GM21529 (cell line): ENCODE measurements at regions not wholly inside any gene's neighbourhood (a gene's known extent, or its start where the extent isn't known, plus 50 kb on each side); places are given as distances from the start of the nearest gene placed in this dataset.

Experiments used
- ATAC-seq: cut with Tn5 transposase; IDR thresholded peaks from one replicate; pipeline ENCODE4 v1.9.1; 2021; ENCODE audit not compliant: unreplicated experiment

DNA sequence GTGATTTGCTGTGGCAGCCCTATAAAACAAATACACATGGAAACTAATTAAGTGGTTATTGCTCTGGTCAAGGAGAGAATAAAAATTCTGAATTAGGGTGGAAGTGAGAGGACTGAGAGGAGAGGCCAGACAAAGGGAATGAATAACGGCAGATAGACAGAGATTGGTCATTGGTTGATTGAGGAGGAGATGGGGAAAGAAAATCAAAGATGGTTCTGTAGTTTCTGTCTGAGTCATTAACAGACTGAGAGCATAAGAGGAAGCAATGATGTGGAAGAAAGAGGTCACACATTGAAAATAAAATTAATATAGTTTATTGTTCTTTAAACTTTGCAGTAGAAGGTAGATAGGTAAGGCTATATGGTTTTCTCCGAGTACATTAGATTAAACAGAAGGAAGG lies 469.8 kb downstream of the ACTL7B start:
- ATAC-seq = no peak

GRCh38 chr9:108383796-108384195 lies 472.0 kb downstream of the ACTL7B start:
- ATAC-seq = no peak

DNA sequence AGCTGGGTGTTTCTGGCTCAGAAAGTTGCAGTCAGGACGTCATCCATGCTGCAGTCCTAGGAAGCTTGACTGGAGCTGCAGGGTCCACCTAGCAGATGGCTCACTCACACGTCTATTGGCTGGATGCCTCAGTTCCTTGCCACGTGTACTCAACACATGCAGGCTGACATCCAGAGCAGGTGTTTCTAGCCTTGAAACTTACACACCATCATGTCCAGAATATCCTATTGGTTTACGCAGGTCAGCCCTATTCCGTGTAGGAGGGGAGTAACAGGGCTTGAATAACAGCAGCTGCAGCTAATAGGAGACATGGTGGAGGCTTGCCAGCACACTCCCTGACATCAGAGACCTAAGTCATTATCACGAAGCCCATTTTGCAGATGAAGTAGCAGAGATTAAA lies 473.5 kb downstream of the ACTL7B start:
- no peak for ATAC-seq

DNA sequence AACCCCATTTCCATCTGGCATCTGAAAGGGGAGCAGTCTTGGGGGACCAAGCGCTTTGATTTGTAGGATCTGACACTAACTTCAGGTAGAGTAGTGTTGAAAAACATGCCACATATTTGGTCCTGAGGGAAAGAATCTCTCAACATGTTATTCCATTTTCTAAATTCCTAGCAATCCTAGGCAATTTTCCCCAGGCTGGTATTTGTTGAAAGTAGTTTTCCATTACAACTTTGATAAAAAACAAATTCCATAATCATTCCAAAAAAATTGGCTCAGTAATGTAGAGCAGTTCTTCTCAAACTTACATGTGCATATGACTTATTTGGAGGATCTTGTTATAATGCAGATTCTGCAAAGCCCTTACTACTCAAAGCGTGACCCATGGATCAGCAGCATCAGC lies 477.9 kb downstream of the ACTL7B start:
- no peak for ATAC-seq

DNA sequence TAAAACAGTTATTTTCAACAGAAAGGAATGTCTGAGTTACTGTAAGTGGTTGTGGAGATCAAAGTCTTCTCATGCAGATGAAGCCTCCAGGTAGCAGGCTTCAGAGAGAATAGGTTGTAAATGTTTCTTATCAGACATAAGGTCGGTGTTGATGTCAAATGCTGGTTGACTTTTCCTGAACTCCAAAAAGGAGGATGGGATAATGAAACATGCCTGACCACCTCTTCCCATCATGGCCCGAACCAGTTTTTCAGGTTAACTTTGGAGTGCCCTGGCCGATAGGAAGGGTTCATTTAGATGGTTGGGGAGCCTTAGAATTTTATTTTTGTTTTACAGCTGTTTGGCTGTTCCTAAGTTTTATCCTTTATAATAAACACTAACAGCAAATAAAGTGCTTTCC lies 478.4 kb downstream of the ACTL7B start:
- no peak for ATAC-seq

DNA sequence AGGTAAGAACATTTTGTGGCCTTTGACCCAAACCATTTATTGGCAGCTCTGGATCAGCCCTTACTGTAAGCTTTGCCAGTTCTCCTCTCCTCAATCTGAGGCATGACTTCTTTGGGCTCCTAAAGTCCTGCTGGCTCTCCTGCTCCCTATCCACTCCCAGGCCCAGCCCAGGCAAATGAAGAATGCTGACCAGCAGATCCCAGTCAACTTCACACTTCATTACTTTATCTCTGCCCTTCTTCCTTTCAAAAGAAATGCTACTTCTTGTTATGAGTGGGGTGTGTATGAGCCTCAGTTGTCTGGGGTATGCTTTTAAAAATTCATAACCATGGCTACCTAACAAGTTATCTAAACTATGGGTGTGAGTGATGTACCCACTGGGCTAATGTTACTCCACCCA lies 479.6 kb downstream of the ACTL7B start:
- ATAC-seq = no peak

GRCh38 chr9:108374626-108375025 lies 481.2 kb downstream of the ACTL7B start:
- ATAC-seq = no peak

DNA sequence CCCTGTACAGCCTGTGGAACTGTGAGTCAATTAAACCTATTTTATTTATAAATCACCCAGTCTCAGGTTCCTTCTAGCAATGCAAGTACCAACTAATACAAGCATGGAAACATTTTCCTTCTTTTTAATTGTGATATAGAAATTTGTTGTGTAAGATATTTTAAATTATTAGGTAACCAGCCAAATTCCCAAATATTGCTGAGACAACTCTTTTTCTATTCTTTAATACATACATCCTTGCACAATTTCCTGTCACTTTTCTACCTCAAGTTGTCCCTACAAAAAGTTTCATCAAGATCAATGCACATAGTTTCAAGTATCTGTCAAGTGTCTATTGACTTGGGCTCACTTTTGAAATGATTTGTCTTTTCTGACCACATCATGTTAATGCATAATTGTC lies 488.6 kb downstream of the ACTL7B start:
- ATAC-seq = no peak

GRCh38 chr9:108363311-108363710 lies 492.5 kb downstream of the ACTL7B start:
- ATAC-seq = no peak

DNA sequence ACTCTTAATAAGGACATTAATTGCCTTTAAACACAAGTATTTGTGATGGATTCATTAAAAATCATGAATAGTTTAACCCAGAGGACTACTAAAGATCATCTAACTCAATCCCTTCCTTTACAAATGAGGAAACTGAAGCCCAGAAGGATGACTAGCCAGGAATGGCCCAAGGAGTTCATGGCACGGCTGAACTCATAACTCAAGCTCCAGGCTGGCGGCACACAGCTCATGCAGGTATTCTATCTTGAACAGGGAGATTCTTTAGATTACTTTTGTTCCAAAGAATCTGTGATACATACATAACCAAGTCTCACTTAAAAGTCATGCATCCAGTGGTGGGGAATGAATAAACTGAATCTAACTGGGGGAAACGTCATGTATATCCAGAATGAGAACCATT lies 495.5 kb downstream of the ACTL7B start:
- no peak for ATAC-seq

DNA sequence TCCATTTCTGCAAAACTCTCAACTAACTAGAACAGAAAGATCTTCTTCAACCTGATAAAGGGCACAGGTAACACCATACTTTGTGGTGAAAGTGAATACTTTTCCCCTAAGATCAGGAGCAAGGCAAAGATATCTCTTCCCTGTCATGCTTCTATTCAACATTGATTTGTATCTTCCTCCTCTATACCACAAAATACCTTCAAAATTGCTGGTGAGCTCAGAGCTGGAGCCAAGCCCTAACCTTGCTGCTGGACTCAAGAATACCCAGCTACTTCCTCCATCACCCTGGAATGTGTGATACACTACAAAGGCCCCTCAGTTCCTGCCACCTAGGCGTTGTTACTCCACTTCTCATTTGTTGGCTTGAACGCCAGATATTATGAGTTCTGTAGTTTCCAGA lies 499.0 kb downstream of the ACTL7B start:
- no peak for ATAC-seq

- ATAC-seq = no peak
Observed at GRCh38 chr9:108351571-108351970, 504.2 kb downstream of the ACTL7B start.

- no peak for ATAC-seq
Observed at GRCh38 chr9:108347463-108348188, 508.2 kb downstream of the ACTL7B start.

DNA sequence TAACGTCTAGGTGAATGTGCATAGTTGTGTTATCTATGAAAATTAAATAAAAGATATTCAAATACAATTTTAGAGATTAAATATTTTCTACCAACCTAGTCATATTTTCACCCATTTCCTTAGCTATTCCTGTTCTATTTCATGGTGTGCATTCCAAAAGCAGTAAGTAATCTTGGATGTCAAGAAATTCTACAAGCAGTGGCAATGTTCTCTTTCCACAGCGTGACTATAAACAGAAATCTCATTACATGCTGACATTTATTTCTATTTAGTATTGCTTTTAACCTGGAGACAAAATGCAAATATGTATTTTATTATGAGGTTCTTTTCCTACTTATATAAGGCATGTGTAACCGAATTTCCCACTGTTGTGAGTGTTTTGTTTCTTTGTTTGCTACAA lies 510.0 kb downstream of the ACTL7B start:
- ATAC-seq = no peak

- ATAC-seq = no peak
Observed at GRCh38 chr9:108339251-108339650, 516.5 kb downstream of the ACTL7B start.

DNA sequence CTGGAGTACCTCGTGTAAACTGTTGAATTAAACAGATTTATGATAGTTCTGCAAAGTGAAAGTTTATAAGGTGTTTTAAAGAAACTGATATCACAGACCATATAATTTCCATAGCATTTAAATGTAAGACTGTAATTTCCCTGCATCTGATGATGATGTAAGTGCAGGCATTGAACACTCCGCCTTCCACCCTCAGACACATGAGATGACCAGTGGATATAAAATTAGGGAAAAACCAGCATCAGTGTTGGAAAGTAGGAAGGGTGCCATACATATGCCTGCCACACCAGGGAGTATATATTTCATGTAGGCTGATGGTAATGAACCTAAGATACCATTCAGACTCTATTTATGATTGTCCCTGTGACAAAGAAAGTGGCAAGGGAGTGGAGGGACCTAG lies 519.2 kb downstream of the ACTL7B start:
- ATAC-seq = no peak

GRCh38 chr9:108333530-108333983 lies 522.2 kb downstream of the ACTL7B start:
- no peak for ATAC-seq

DNA sequence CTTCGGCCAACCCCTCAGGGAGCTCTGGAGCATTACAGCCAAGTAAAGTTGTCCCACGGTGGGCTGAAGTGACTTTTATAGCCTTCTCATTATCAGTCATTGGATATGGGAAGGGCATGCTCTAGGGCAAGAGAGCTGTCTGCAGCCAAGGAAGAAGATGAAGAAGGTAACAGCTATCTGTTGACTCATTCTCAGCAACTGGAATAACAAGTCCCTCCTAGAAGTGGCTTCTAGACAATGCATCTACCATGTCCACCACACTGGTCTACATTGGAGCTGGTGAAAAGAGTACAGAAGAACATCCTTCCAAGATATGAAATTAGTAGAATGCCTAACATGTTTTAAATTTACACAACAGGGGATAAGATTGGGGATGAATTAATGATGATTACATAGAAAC lies 524.2 kb downstream of the ACTL7B start:
- no peak for ATAC-seq

DNA sequence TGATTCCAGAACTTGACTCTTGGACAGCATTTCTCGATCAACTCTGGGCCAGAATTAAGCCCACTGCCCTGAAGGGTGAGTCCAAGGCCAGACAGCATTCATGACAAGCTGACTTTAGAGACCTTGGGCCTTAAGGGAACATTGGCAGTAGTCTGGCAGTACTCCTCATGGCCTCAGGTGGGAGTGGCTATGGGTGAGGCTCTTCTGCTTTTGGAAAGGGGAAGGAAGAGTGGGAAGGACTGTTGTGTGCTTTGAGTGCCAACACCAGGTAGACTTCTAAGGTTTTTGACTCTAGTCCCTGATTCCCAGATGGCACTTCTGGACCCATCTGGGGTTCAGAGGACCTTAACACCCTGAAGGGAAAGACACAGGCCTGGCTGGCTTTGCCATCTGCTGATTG lies 530.4 kb downstream of the ACTL7B start:
- no peak for ATAC-seq

GRCh38 chr9:108323615-108324014 lies 532.2 kb downstream of the ACTL7B start:
- no peak for ATAC-seq

DNA sequence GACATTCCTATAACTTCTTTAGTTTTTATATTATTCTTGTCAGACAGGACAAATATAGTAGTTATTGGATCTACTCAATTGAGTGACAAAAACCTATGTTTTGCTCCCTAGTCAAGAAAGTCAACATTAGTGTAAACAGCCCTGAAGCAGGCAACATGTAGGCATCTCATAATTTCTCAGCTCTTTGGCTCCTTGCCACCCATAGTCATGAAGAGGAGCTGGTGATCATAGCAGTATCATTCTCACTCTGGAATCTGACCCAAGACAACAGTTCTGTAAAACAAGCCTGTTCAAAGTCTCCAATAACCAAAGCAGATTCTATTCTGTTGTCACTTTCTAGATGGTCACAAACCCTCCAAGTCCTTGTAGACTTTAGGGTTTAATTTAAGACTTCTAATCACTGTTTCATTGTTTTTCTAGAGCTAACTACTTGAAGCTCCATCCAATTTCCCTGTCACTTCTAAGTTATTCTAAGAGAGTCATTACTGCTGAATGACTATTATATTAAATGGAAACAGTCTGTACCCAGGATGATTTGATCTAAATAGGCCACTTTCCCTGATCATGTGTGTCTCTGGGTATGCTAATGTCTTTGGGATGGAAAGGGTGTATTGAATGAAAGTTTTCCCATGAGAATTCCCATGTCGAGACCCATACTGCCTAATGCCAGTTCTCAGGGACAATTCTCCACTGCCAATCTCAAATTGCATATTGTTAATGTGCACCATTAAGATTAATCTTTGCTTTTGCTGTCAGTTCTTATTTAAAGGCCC lies 533.3 kb downstream of the ACTL7B start:
- no peak for ATAC-seq

- ATAC-seq = no peak
Observed at GRCh38 chr9:108316630-108317029, 539.2 kb downstream of the ACTL7B start.

DNA sequence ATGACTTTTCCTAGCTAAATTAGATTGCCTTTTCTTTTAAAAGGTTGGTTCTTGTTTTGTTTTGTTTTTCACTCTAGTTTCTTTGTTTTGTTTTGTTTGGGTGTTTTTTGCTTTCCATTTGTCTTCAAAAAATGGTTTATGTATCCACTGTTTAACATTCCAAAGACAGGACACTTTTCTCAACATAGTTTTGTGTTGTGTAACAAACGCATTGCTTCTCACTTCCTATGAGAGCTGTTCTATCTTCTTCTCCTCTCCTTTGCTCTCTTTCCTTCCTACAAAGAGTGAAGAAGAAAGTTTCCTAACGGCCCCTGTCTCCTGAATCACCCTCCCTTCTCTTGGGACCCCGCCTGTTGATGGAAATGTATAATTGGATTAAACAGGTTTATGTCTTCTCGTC lies 539.7 kb downstream of the ACTL7B start:
- ATAC-seq = no peak
